ENCODE measurements at regions not wholly inside any gene's neighbourhood (a gene's known extent, or its start where the extent isn't known, plus 50 kb on each side); places are given as distances from the start of the nearest gene placed in this dataset.

GRCh38 chr5:164153469-164154172 is 648.2 kb downstream of the MAT2B start:
- intact Hi-C loops (cut with DNase I) = no loop called here
- TF ChIP-seq CTCF (IDR thresholded peaks at IDR 0.05) = no peak
- DNase-seq = no peak

DNA sequence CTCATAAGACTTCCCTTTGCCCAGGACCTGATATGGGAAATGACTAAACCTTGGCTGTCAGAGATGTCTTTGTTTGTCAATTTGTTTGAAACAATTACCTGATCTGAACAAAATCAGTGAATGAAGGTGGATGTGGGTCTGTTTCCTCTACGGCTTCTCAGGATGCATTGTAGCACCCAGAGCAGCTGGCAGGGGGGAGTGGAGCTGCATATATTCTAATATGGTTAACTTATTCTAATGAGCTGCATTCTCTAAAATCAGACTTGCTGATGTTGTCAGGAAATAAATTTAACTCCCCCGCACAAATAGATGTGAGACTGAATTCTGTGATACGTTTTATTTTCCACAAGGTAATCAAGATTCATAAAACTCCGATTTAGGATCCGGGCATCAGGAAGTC is 665.4 kb downstream of the MAT2B start:
- no peak overlapping the region for H3K4me3 ChIP-seq
- no peaks in the 10 kb centered on the region for H3K27me3 ChIP-seq
- DNase-seq (no peak), ATAC-seq (no peak)
- TF ChIP-seq CTCF (IDR thresholded peaks at IDR 0.05) = no peak
- intact Hi-C loops (cut with DNase I) = no loop called here
- no peaks in the 10 kb centered on the region for H3K36me3 ChIP-seq
- no peak overlapping the region for H3K27ac ChIP-seq
- no peaks in the 10 kb centered on the region for H3K9me3 ChIP-seq
- H3K4me1 ChIP-seq = no peaks in the 10 kb centered on the region

More at GRCh38 chr5:164153469-164154172, 648.2 kb downstream of the MAT2B start:
- no peak overlapping the region for H3K27ac ChIP-seq
- H3K27me3 ChIP-seq = no peaks in the 10 kb centered on the region
- no peaks in the 10 kb centered on the region for H3K9me3 ChIP-seq
- no peaks in the 10 kb centered on the region for H3K36me3 ChIP-seq
- no peak overlapping the region for H3K4me3 ChIP-seq
- ATAC-seq = no peak
- H3K4me1 ChIP-seq = no peaks in the 10 kb centered on the region

DNA sequence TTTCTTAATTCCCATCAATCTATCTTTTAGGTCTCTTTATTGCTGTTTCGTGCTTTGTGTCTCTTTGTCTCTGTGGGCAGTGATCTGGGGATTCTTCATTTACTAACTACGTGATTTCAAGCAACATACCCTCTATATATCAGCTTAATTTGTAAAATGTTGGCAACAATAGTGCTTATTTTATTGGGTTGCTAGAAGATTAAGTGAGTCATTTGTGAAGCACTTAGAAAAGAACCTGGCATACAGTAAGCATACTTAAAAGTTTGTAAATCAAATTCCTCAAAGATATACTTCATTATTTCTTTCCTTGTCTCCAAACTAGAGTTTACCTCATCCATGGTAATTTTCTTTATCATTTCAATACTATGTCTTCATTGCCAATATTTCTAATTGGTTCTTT is 669.7 kb downstream of the MAT2B start:
- no peaks in the 10 kb centered on the region for H3K9me3 ChIP-seq
- intact Hi-C loops (cut with DNase I) = no loop called here
- H3K36me3 ChIP-seq = no peaks in the 10 kb centered on the region
- no peak for DNase-seq
- H3K27ac ChIP-seq = no peak overlapping the region
- no peaks in the 10 kb centered on the region for H3K4me1 ChIP-seq
- no peak overlapping the region for H3K4me3 ChIP-seq
- TF ChIP-seq CTCF (IDR thresholded peaks at IDR 0.05) = no peak
- no peaks in the 10 kb centered on the region for H3K27me3 ChIP-seq
- no peak for ATAC-seq

- no peak for DNase-seq
- no peak for TF ChIP-seq CTCF (IDR thresholded peaks at IDR 0.05)
- H3K27me3 ChIP-seq = no peaks in the 10 kb centered on the region
- no peaks in the 10 kb centered on the region for H3K36me3 ChIP-seq
- no peak overlapping the region for H3K27ac ChIP-seq
- ATAC-seq = no peak
- intact Hi-C loops (cut with DNase I) = no loop called here
- no peaks in the 10 kb centered on the region for H3K9me3 ChIP-seq
- no peak overlapping the region for H3K4me3 ChIP-seq
- no peaks in the 10 kb centered on the region for H3K4me1 ChIP-seq
These were observed 674.0 kb downstream of the MAT2B start for GRCh38 chr5:164179406-164179805.

DNA sequence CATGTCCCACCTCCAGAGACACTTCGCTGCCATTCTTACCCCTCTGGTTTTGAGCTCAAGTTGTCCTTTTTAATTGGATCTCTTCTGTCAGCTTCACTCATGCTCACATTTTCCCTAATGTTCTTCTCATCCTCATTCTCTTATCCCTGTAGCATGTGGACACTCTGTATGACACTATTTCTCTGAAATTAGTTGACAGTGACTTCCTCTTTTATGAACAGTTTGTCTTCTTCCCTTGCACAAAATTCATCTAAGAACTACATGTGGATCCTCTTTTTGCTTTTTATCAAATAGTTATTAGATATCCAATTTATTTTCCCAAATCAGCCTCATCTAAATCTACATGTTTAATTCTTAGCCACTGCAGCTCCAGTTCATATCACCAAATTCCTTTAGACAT is 676.2 kb downstream of the MAT2B start:
- ATAC-seq = no peak

More for the DNA sequence above, 676.2 kb downstream of the MAT2B start:
- Histone ChIP-seq H3K4me3 (no peak overlapping the region), H3K4me1 (no peaks in the 10 kb centered on the region), H3K36me3 (no peaks in the 10 kb centered on the region), H3K27me3 (no peaks in the 10 kb centered on the region), H3K9me3 (no peaks in the 10 kb centered on the region), H3K27ac (no peak overlapping the region)
- TF ChIP-seq CTCF (IDR thresholded peaks at IDR 0.05) = no peak
- DNase-seq = no peak
- intact Hi-C loops (cut with DNase I) = no loop called here

Data from upper lobe of right lung (tissue), 1 donor.